Stimulated activated CD8-positive, alpha-beta memory T cell treated with anti-CD3 and anti-CD28 coated beads, Interleukin-4, amount 100 ng/mL, for 1 hour (primary cell): ENCODE measurements at regions not wholly inside any gene's neighbourhood (a gene's known extent, or its start where the extent isn't known, plus 50 kb on each side); places are given as distances from the start of the nearest gene placed in this dataset.
"Not testable (repeated sequence)": the region's sequence is repeated elsewhere in the genome, so short reads cannot be mapped to it uniquely, and the experiment has no call there.

Experiments
- DNase-seq, 2 donors: peaks; one replicate each; pipeline ENCODE4 v3.0.0-alpha.2; 2020; ENCODE audit warnings: low read depth in 2 of 2, low spot score in 1 of 2

DNA sequence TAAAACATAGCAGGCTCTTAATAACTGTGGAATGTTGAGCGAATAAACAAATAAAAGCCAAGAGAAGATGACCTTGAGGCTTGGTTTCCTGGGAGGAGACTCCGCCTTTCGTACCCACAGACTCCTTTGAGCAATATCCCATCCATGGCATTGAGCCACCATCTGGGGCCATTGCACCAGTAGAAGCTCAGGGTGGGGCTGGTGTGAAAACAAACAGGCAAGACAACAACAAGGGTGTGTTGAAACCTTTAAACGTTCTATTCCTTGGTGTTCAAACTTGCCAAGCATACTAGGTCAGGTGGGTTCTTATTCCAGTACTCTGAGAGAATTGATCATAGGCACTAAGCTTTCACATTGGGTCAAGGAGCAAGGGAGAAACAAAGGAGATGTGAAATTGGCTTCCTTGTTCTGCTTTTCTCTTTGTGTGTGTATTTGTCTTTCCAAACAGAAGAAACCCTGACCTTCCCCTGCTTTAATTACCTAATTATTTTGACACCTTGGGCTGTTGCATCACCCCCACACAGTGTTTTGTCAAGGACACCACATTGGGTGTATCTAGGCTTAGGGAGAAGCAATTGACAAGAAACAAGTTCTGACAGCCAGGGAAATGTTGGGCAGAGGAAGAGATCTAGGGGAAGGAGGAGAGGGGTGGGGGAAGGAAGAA is 105.1 kb upstream of the BCL6 start:
- DNase-seq = no peak

DNA sequence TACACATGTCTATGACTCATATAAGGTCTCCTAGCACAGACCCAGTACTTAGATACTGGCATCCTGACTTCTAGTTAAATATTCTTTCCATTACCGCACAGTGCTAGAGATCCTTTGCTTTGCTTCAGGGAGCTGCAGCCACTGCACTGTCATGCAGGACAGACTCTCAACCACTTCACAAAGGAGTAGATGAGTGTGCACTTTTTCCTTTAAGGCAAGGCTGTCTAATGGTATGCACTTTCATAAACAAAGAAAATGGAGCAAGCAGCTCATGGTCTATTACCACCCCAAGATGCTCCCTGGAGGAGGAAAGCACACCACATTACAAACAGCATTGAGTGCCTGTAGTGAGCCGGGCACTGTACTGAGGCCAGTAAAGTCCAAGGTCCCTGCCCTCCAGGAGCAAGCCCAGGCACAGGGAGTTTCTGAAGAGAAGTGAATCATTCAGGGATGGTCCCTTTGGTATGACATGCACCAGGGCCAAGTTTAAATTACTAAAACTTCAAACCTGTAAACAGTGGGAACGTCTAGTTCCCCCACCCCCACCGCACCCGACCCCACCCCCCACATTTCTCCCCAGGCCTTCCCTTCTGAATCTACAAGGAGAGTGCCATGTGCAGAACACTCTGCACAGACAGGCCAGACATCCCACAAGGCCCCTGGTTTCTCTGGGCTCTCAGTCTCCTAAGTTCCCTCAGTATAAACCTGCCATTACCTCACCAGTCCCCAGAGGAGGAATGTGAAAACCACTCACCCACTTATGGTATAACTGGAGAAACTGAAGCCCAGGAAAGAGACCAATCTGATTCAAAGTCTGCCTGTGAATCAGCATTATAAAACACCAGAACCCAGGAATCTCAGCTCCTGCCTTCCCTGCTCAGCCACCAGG is 107.8 kb upstream of the BCL6 start:
- no peak for DNase-seq

DNA sequence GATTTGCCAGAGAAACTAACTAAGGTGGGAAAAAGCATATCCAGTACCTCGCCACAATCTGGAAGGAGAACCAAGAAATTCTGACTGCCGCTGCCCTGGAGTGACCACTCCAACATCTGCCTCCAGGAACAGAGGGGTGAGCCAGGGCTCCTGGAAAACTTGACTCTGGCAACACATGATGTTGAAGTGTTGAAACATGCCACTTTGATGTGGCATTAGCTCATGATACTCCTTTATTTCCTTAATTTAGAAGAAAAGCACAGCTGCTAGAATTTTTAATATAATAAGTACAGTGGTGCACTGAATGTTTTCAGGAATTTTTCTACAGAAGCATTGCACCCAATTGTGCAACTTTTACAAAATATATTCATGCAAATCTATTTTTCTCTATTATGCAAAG is 109.9 kb upstream of the BCL6 start:
- no peak for DNase-seq

DNA sequence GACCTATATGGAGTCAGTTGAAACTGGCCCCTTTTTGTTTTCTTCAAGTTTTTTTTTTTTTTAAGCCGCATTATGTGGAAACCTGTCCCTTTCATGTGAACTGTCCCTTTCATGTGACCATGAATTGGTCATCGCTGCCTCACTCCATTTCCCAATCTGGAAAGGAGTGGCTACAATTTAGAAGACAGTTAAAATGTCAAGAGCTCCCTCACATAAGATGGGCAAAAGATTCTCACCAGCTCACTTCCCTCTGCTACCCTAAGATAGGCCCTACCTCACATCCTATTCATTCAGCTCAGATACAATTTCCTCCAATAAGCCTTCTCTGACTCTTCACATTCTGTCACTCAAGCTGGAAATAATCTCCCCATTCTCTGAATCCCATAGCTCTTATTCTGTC is 111.3 kb upstream of the BCL6 start:
- DNase-seq = no peak

DNA sequence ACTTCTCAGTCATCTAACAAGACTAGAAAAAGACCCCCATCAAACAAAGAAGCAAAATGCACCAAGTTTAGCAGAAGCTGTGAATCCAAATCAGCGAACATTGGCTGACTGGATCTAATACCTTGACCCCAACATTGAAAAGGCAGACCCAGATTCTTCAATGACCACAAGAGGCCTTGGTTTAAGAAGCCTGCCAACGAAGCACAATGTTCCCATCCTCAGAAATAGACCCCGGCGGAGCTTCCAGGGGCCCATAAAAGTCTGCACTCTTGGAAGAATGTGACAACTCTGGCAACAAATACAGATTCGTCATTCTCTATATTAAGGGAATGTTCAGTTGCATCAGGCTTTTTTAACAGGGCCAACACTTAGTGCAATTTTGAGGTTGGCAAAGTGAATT is 112.8 kb upstream of the BCL6 start:
- DNase-seq = no peak

DNA sequence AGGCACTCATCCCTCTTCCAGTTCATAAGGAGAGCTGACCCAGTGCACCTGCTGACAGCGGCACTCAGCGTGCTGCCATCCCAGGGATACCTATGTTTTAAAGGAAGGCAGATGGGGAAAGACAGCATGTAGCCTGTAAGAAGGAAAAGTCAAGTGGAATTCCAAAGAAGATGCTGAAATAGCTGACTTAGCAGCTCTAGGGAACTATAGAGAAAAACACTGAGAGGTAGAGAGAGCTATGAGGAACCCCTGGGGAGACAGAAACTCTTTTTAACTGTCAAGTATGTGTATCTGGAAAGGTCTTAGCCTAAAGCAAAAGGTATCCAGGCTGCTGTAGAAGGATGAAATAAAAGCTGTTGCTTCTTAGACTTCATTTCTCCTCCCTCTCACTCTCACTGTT is 113.4 kb upstream of the BCL6 start:
- no peak for DNase-seq

DNA sequence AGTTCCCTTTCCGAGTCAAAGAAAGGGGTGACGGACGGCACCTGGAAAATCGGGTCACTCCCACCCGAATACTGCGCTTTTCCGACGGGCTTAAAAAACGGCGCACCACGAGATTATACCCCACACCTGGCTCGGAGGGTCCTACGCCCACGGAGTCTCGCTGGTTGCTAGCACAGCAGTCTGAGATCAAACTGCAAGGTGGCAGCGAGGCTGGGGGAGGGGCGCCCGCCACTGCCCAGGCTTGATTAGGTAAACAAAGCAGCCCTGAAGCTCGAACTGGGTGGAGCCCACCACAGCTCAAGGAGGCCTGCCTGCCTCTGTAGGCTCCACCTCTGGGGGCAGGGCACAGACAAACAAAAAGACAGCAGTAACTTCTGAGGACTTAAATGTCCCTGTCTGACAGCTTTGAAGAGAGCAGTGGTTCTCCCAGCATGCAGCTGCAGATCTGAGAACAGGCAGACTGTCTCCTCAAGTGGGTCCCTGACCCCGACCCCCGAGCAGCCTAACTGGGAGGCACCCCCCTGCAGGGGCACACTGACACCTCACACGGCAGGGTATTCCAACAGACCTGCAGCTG is 117.5 kb upstream of the BCL6 start:
- DNase-seq = not testable (repeated sequence)

DNA sequence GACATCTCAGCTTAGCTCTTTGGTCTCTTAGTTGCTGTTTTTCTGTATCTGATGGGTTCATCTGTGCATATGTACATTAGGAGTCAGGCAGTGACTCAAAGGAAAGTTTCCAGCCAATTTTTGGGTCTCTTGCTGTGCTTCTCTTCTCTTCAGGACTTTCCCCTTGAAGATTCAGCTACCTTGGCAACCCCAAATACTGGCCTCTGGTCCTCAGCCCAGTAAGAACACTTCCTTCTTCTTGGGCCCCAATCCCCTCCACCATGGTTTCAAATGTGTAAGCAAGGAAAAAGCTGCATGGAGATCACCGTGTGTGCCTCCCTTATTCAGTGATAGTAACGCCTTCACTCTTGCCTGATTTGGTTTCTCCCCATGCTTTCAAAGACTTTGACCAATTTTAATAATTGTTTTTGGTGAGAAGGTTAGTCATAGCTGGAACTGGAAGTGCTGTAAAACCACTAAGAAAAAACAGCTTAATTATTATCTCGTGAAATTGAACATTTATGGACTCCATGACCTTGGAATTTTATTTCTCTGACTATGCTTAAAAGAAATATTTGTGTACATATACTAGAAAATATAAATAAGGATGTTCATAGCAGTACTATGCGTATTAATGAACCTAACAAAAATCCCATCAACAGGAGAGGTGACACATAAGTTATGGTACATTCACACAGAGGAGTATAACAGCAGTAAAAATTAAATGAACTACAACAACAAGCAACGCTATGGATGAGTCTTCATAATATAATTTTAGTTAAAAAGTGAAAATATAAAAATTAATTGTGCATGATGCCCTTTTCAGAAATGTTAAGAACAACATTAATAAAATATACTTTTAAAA is 125.3 kb upstream of the BCL6 start:
- DNase-seq = no peak

DNA sequence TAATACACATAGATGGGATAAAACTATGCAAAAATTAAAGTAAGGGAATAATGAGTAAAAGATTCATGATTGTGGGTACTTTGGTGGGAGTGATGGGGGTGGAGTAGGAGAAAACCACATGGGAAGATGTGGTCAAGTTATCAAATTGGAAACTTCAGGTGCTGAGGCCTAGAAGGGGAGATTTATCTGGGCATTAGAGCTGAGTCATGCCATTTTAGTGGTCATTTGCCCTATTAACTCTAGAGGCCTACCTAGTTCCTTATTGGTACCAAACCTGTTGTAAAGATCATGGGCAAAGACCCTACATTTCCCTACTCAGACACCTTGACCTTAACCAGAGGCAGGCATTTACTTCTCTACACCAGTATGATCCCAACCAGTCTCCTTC is 125.9 kb upstream of the BCL6 start:
- no peak for DNase-seq

DNA sequence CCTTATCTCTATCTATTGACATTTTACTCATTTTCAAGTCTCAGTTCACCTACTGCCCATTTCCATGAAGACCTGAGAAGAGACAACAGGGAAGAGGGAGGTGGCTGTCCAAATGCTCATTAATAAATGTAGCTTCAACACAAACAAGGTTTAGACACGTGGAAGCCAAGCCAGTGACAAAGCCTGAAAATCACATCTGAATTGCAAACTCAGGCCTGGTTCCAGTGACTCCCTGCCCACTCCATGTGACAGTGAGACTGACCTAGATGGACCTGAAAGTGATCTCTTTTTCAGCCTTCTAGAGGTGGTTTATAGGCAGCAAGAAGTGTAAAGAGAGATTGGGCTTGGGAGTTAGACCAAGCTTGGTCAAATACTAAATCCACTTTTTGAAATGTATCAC is 126.6 kb upstream of the BCL6 start:
- no peak for DNase-seq

DNA sequence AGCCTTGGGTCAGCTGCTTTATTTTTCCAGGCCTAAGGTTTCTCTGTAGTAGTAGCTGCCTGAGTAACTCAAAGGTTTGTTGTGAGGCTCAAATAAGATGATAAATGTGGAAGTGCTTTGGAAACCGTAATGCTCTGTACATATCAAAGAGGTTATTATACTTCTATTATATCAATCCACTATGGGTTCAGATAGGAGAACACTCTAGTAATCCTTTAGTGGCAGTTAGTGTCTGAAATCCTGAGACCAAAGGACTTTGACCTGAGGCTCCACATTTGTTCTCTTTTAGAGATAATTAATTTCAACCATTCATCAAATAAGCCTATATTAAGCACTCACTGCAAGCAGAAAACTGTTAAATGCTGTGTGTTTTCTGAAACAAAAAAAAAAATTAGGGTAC is 128.6 kb upstream of the BCL6 start:
- no peak for DNase-seq

DNA sequence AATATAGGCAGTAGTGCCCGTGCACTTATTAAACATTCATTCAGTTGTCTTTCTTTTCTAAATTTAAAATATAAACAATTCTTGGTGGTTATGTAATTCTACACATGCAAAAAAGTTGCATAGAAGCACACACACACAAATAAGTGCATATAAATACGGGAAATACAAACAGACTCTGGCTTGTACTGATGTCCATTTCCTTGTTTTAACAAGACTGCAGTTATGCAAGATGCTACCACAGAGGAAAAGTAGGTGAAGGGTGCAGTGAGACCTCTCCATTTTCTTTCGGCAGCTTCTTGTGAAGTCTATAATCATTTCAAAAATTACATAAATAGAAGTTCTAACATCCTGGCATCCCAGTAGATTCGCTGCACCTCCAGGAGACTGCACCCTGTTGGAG is 130.6 kb upstream of the BCL6 start:
- no peak for DNase-seq

DNA sequence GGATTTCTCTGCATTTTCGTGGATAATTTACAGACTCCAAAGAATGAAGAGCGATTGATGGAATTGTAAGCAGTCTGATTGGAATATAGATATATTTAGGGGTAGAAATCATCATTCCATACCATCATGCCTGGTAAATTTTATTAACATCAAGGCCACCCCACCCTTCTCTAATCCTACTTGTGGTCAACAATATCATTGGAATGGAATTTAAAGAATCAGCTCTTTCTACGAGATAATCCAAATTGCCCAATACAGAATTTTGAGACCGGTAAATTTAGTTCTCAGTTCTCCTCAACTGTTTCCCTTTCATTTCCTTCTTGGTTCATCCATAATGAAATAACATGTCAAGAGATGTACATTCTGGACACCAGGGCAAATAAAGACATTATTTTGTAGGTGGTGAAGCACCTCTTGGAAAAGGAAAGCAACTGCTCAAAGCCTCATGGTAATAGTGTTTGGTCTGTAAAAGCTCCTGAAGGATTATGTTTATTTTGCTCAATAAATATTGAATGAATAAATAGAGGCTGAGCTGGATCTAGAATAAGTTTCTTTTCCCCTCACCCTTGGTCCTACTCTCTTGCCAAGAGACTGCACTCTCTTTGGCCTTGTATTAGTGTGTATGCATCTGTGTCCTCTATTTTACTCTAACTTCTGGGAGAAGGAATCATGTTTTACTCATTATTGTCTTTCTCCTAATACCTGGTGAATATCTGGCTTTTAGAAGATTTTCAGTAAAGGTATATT is 133.7 kb upstream of the BCL6 start:
- no peak for DNase-seq

DNA sequence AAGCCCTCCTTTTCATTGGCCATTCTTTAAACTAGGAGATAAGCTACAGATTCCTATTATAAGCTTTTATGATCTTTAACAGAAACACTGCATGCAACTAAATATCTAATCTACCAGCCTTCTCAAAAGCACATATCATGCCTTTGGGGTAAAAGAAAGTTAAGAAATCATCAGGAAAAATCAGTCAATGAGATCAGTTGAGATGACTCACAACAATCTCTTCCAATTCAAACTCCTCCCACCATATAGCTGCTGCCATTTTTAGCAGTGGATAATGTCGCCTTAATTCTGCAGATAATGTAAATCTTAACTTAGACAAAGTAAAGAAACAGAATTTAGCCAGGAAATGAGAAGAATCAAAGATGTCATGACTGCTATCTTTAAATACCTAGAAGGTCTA is 135.2 kb upstream of the BCL6 start:
- DNase-seq = no peak

DNA sequence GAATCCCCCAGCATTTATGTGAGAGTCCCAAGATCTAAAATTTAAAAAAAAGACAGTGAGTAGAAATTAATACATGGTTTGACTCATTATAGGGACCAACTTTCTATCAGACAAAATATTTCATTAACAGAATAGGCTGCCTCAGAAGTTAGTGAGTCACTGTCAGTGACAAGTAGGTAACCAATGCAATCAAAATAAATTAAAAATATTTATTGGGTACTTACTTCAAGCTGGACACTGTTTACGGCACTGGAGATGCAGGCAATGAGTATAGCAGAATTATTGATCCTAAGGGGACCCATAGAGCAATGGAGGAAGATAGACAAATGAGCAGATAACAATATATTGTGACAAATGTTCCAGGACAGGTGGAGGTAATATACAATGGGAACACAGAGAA is 135.6 kb upstream of the BCL6 start:
- no peak for DNase-seq

DNA sequence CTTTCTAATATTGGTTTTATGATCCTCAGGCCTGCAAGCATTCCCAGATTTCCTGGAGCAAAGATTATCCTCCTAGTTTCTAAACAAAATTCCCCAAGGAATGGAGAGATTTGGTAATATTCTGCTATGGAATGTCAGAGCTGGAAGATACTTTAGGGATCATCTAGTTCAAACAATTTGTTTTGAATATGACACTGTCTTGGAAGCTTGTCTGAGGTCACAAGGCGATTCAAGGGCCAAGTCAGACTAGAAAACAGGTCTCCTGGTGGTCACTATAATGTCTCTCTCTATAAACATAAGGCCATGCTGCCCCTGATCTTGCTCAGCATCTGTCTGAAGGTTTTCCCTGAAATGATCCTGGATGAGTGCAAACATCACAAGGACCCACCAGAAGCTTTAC is 143.4 kb upstream of the BCL6 start:
- DNase-seq = no peak

DNA sequence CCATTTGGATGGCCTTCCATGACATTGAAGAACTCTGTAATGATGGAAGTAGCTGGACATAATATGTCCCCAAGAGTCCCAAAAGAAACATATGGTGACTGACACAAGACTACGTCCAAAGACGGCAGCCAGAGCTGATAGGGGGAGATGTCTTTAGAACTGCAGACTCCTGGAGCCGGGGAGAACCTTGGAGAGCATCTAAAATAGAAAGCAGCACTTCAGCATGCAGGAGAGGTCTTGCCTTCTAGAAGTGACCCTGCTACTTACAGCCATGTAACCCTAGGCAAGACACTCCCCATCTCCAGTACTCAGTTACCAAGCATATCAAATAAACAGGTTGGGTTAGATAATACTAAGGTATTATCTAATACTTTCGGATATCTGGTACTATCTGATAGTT is 143.8 kb upstream of the BCL6 start:
- DNase-seq = no peak

DNA sequence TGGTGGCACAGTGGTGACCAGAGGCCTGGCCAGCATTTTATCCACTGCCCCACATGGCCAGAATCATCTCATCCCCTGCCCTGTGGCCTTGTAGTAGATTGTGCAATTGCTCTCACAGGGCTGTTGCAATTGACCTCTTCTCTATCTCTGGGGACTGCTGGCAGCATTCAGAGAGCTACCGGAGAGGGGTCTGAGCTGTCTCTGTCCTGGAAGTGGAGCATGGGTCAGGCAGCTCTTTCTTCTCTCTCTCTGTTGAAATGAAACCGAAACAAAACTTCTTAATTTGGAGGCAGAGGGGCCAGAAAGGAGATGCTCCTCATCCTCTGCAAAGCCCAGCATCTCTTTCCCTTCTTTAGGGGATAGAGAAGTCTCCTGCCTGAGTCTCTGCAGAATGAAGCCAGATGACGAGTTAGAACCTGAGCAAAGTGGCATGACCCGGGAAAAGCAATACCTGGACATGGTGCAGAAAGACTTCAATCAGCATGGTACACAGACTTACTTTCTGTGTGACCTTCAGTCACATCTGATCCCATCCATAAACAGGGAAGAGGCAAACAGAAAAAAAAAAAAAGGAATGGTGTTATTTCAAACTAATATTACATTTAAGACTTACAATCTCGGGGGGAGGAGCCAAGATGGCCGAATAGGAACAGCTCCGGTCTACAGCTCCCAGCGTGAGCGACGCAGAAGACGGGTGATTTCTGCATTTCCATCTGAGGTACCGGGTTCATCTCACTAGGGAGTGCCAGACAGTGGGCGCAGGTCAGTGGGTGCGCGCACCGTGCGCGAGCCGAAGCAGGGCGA is 144.5 kb upstream of the BCL6 start:
- no peak for DNase-seq

DNA sequence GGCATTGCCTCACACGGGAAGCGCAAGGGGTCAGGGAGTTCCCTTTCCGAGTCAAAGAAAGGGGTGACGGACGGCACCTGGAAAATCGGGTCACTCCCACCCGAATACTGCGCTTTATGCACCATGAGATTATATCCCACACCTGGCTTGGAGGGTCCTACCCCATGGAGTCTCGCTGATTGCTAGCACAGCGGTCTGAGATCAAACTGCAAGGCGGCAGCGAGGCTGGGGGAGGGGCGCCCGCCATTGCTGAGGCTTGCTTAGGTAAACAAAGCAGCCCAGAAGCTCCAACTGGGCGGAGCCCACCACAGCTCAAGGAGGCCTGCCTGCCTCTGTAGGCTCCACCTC is 145.1 kb upstream of the BCL6 start:
- DNase-seq = not testable (repeated sequence)

DNA sequence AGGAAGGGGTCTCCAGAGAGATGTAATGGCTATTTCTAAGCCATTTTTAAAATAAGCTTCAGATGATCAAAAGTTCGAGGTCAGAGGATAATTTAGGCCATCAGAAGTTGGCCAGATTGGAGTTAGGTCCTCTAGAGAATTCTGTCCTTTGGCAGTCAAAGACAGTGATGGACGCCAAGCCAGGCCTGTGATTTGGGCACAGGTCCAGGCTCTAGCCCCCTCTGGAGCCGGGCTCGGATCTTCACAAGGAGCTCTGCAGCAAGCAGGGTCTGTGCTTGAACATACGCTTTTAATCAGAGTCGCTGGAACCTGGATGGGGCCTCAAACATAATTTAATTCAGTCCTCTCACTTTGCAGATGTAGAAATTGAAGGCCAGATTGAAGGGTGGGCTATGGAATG is 151.4 kb upstream of the BCL6 start:
- no peak for DNase-seq
